H1 (cell line): ENCODE measurements at regions not wholly inside any gene's neighbourhood (a gene's known extent, or its start where the extent isn't known, plus 50 kb on each side); places are given as distances from the start of the nearest gene placed in this dataset.
A peak's percentile ranks its signal among the peaks of the same experiment; 100 is the strongest.

Source experiments
- CTCF ChIA-PET: fragments of 300-600 bp; sonication (Branson Sonifier 250); formaldehyde crosslinking; loops from one replicate; lab custom pipeline; 2021; ENCODE audit not compliant: partially characterized antibody; lab: Charles Lee
- POLR2A ChIA-PET: fragments of 300-600 bp; sonication (Branson Sonifier 250); formaldehyde crosslinking; loops from one replicate; lab custom pipeline; 2021; ENCODE audit warnings: inconsistent platforms; ENCODE audit not compliant: partially characterized antibody; lab: Charles Lee
- DNase-seq, 2 experiments: peaks; one replicate each; pipeline versions ENCODE4 v3.0.0 to v3.0.0-alpha.2; 2010 to 2022; ENCODE audit warnings: low spot score in 2 of 2, low read depth in 1 of 2, mixed read lengths in 1 of 2
- FAIRE-seq: peaks from 2 replicates; lab custom pipeline; 2011; peaks lifted over from hg19 to GRCh38; lab: Jason Lieb, UNC
- H2AFZ ChIP-seq: 2 replicates; pipeline ENCODE4 v1.8.1; 2012; ENCODE audit warnings: low read length, inconsistent platforms
- H2AK5ac ChIP-seq: 2 replicates; pipeline ENCODE4 v1.6.1; 2013; ENCODE audit warnings: low read depth, low read length
- H2BK120ac ChIP-seq: replicated peaks from 2 replicates; pipeline ENCODE3; 2013; ENCODE audit warnings: low read depth, low read length, inconsistent platforms
- H2BK12ac ChIP-seq: 2 replicates; pipeline ENCODE4 v1.6.1; 2013; ENCODE audit warnings: low read depth, low read length
- H2BK15ac ChIP-seq: 2 replicates; pipeline ENCODE4 v1.6.1; 2013; ENCODE audit warnings: low read length
- H2BK20ac ChIP-seq: 2 replicates; pipeline ENCODE4 v1.6.1; 2013; ENCODE audit warnings: low read length
- H2BK5ac ChIP-seq: 2 replicates; pipeline ENCODE4 v1.6.1; 2013; ENCODE audit warnings: low read depth, low read length
- H3K14ac ChIP-seq: 2 replicates; pipeline ENCODE4 v1.6.1; 2013; ENCODE audit warnings: inconsistent platforms; ENCODE audit not compliant: insufficient read length
- H3K18ac ChIP-seq: 2 replicates; pipeline ENCODE4 v1.6.1; 2013; ENCODE audit warnings: low read length; ENCODE audit errors: extremely low read depth
- H3K23ac ChIP-seq: 2 replicates; pipeline ENCODE4 v1.6.1; 2013; ENCODE audit warnings: inconsistent platforms; ENCODE audit not compliant: insufficient read length
- H3K23me2 ChIP-seq: 2 replicates; pipeline ENCODE4 v1.6.1; 2013; ENCODE audit warnings: low read depth, low read length
- H3K27ac ChIP-seq: 2 replicates; pipeline ENCODE4 v1.6.1; 2011; ENCODE audit warnings: low read depth, low read length, inconsistent platforms
- H3K27me3 ChIP-seq, 4 experiments: replicated peaks in 1 of 4; 1 replicate in 1 of 4; 2 replicates in 3 of 4; pipeline versions ENCODE4 v1.6.1 to v1.8.1; 2011 to 2013; ENCODE audit warnings: low read length in 3 of 4, mild to moderate bottlenecking in 3 of 4, inconsistent platforms in 2 of 4, mixed read lengths in 2 of 4, moderate library complexity in 1 of 4; ENCODE audit not compliant: control insufficient read depth in 3 of 4, insufficient read depth in 3 of 4; ENCODE audit errors: extremely low read depth in 1 of 4
- H3K36me3 ChIP-seq, 4 experiments: 2 replicates each; pipeline versions ENCODE4 v1.6.1 to v1.8.1; 2011 to 2013; ENCODE audit warnings: mild to moderate bottlenecking in 4 of 4, low read length in 3 of 4, moderate library complexity in 2 of 4, control low read depth in 1 of 4, inconsistent platforms in 1 of 4; ENCODE audit not compliant: insufficient read depth in 4 of 4, control insufficient read depth in 2 of 4
- H3K4ac ChIP-seq: replicated peaks from 2 replicates; pipeline ENCODE3; 2013; ENCODE audit warnings: low read length, low read depth, mixed read lengths, inconsistent platforms; ENCODE audit not compliant: insufficient read length
- H3K4me1 ChIP-seq, 4 experiments: replicated peaks in 1 of 4; 1 replicate in 1 of 4; 2 replicates in 3 of 4; pipeline versions ENCODE4 v1.6.1 to v1.8.1; 2011 to 2013; ENCODE audit warnings: low read length in 3 of 4, inconsistent platforms in 2 of 4, mixed read lengths in 1 of 4; ENCODE audit not compliant: insufficient read depth in 4 of 4, control insufficient read depth in 3 of 4
- H3K4me2 ChIP-seq, 2 experiments: 2 replicates each; pipeline versions ENCODE4 v1.6.1 to v1.8.1; 2011 to 2013; ENCODE audit warnings: low read depth in 2 of 2, low read length in 2 of 2, control low read depth in 1 of 2, inconsistent platforms in 1 of 2, mild to moderate bottlenecking in 1 of 2; ENCODE audit not compliant: insufficient read depth in 1 of 2
- H3K4me3 ChIP-seq, 4 experiments: fragments of 200-600, 300-600 bp in 1 of 4; sonication (generic), shearing (Covaris generic), sonication (Bioruptor Twin) in 1 of 4; 2 replicates each; pipeline versions ENCODE4 v1.5.1 to v1.8.1; 2011 to 2016; ENCODE audit warnings: low read length in 4 of 4, low read depth in 3 of 4, control low read depth in 2 of 4, inconsistent platforms in 2 of 4, mild to moderate bottlenecking in 2 of 4, mixed read lengths in 1 of 4, moderate library complexity in 1 of 4; ENCODE audit not compliant: insufficient read depth in 2 of 4; ENCODE audit errors: extremely low read depth in 1 of 4
- H3K56ac ChIP-seq: replicated peaks from 2 replicates; pipeline ENCODE3; 2013; ENCODE audit warnings: low read depth, mild to moderate bottlenecking, mixed read lengths, low read length, inconsistent platforms; ENCODE audit not compliant: insufficient read length
- H3K79me1 ChIP-seq: 2 replicates; pipeline ENCODE4 v1.6.1; 2013; ENCODE audit warnings: low read depth, low read length, control low read depth
- H3K79me2 ChIP-seq, 2 experiments: 2 replicates each; pipeline versions ENCODE4 v1.6.1 to v1.8.1; 2012 to 2013; ENCODE audit warnings: low read length in 2 of 2, mild to moderate bottlenecking in 2 of 2, inconsistent platforms in 1 of 2; ENCODE audit not compliant: insufficient read depth in 2 of 2, control insufficient read depth in 1 of 2
- H3K9ac ChIP-seq, 4 experiments: replicated peaks in 1 of 4; 1 replicate in 1 of 4; 2 replicates in 3 of 4; pipeline versions ENCODE4 v1.6.1 to v1.8.1; 2011 to 2013; ENCODE audit warnings: low read depth in 3 of 4, low read length in 3 of 4, control low read depth in 2 of 4, mild to moderate bottlenecking in 2 of 4, moderate library complexity in 2 of 4, inconsistent platforms in 1 of 4; ENCODE audit errors: extremely low read depth in 1 of 4
- H3K9me3 ChIP-seq, 2 experiments: 2 replicates each; pipeline versions ENCODE4 v1.6.1 to v1.8.1; 2012 to 2013; ENCODE audit warnings: mild to moderate bottlenecking in 2 of 2, moderate library complexity in 2 of 2, control low read depth in 1 of 2, inconsistent platforms in 1 of 2, low read depth in 1 of 2, low read length in 1 of 2, mixed read lengths in 1 of 2; ENCODE audit not compliant: insufficient read depth in 2 of 2
- H4K20me1 ChIP-seq, 2 experiments: replicated peaks in 1 of 2; 2 replicates each; pipeline versions ENCODE3 to v1.8.1; 2011 to 2013; ENCODE audit warnings: inconsistent platforms in 2 of 2, low read length in 2 of 2, mild to moderate bottlenecking in 1 of 2; ENCODE audit not compliant: insufficient read depth in 2 of 2, control insufficient read depth in 1 of 2
- H4K5ac ChIP-seq: 2 replicates; pipeline ENCODE4 v1.6.1; 2013; ENCODE audit warnings: low read length, low read depth, mixed read lengths, inconsistent platforms; ENCODE audit not compliant: insufficient read length
- H4K8ac ChIP-seq: 2 replicates; pipeline ENCODE4 v1.8.0; 2013; ENCODE audit warnings: mild to moderate bottlenecking, moderate library complexity, low read length, inconsistent platforms; ENCODE audit not compliant: insufficient read depth; ENCODE audit errors: extremely low read depth
- H4K91ac ChIP-seq: replicated peaks from 2 replicates; pipeline ENCODE3; 2013; ENCODE audit warnings: low read length, mixed read lengths, inconsistent platforms; ENCODE audit not compliant: insufficient read length
- ATF3 ChIP-seq: IDR thresholded peaks from 2 replicates; pipeline ENCODE4 v1.6.1; 2011; ENCODE audit warnings: low read depth, mild to moderate bottlenecking, low read length; ENCODE audit not compliant: insufficient read depth
- BCL11A ChIP-seq, 2 experiments: IDR thresholded peaks; one replicate each; pipeline ENCODE4 v1.6.1; 2011; ENCODE audit warnings: low read depth in 2 of 2, low read length in 2 of 2, mild to moderate bottlenecking in 2 of 2
- CBX5 ChIP-seq: fragments of 300-800, 300-1000 bp; sonication (generic); IDR thresholded peaks from 2 replicates; pipeline ENCODE4 v1.7.1; 2016; ENCODE audit warnings: antibody characterized with exemption, low read length, low read depth
- CEBPB ChIP-seq: IDR thresholded peaks from 2 replicates; pipeline ENCODE4 v1.6.1; 2012; ENCODE audit warnings: low read depth, low read length
- CREB1 ChIP-seq: IDR thresholded peaks from 2 replicates; pipeline ENCODE4 v1.6.1; 2012; ENCODE audit warnings: inconsistent platforms
- FOSL1 ChIP-seq: IDR thresholded peaks from 2 replicates; pipeline ENCODE4 v1.6.1; 2011; ENCODE audit warnings: mild to moderate bottlenecking, low read depth, low read length, moderate library complexity; ENCODE audit not compliant: insufficient read depth
- MAFK ChIP-seq: IDR thresholded peaks from 2 replicates; pipeline ENCODE4 v1.6.1; 2012; ENCODE audit warnings: low read depth, mild to moderate bottlenecking, improper control_type of control experiment, low read length
- PHF8 ChIP-seq: fragments of 200-600 bp; sonication (generic); conservative IDR thresholded peaks from 2 replicates; pipeline ENCODE4 v1.7.1; 2012; ENCODE audit warnings: low read depth, mild to moderate bottlenecking, inconsistent platforms, low read length, moderate library complexity
- SAP30 ChIP-seq: fragments of 300-600 bp; sonication (generic); IDR thresholded peaks from 2 replicates; pipeline ENCODE4 v1.7.1; 2012; ENCODE audit warnings: low read length, moderate library complexity, mild to moderate bottlenecking, inconsistent platforms; ENCODE audit not compliant: insufficient read depth, insufficient replicate concordance
- SUZ12 ChIP-seq: fragments of 200-600 bp; sonication (generic); IDR thresholded peaks from 2 replicates; pipeline ENCODE4 v1.6.1; 2012; ENCODE audit warnings: mild to moderate bottlenecking, inconsistent platforms, low read length, moderate library complexity, mixed read lengths
- WGBS, 2 experiments: shearing (Covaris generic) in 1 of 2; methylation state at CpG; one replicate each; pipeline versions ENCODE4 v1.1.6 to v1.1.7; 2013 to 2015; ENCODE audit warnings: low lambda C conversion rate in 2 of 2, mixed read lengths in 2 of 2, inconsistent platforms in 1 of 2, low coverage in 1 of 2, missing lambda C conversion rate in 1 of 2; ENCODE audit not compliant: insufficient replicate concordance in 2 of 2, insufficient coverage in 1 of 2, insufficient read length in 1 of 2; ENCODE audit errors: extremely low coverage in 1 of 2, missing lambda C conversion rate in 1 of 2; 5-methylcytosine and 5-hydroxymethylcytosine counted together
- TF ChIP-seq, protein P1 (sequence below): IDR thresholded peaks from 2 replicates; pipeline ENCODE4 v1.6.1; 2012; ENCODE audit warnings: inconsistent platforms
- TF ChIP-seq, protein P2 (sequence below): IDR thresholded peaks from 2 replicates; pipeline ENCODE4 v1.6.1; 2011; ENCODE audit warnings: low read length, improper control_type of control experiment

DNA sequence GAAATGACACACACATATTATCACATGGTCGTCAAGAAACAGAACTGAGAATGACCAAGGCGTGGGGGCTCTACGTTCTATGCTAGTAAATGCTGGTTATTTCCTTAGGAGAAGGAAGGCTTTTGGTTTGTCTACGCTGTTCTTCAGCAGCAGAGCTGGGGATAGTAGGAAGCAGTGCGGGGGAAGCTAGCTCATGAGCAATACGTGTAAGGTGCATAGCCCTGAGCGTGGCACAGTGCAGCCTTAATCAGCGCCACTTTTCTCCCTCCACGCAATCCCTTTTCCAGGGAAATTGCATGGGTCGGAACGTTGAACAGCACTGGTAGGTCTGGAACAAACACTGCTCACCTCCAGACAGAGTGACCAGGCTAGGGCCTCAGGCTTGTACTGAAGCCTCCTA, 199.6 kb upstream of the FBXO11 start:
- no peak for FAIRE-seq
- POLR2A ChIA-PET = interaction anchor here (1.1 to 1.4 kb wide), 2 partner anchors 186 to 264 kb away, joined by 3 read pairs; no protein-coding TSS in a partner anchor
- TF ChIP-seq SUZ12 (no peak), FOSL1 (no peak), BCL11A (IDR thresholded peaks at IDR 0.05; ENCODE audit: low read depth in 2 of 2, low read length in 2 of 2) (no peak), PHF8 (no peak), MAFK (no peak), CEBPB (no peak), ATF3 (no peak), CBX5 (no peak), CREB1 (no peak), SAP30 (no peak)
- TF ChIP-seq, protein P1, sequence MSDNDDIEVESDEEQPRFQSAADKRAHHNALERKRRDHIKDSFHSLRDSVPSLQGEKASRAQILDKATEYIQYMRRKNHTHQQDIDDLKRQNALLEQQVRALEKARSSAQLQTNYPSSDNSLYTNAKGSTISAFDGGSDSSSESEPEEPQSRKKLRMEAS = no peak
- TF ChIP-seq, protein P2, sequence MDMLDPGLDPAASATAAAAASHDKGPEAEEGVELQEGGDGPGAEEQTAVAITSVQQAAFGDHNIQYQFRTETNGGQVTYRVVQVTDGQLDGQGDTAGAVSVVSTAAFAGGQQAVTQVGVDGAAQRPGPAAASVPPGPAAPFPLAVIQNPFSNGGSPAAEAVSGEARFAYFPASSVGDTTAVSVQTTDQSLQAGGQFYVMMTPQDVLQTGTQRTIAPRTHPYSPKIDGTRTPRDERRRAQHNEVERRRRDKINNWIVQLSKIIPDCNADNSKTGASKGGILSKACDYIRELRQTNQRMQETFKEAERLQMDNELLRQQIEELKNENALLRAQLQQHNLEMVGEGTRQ = no peak

More for the DNA sequence above, 199.6 kb upstream of the FBXO11 start:
- no peak overlapping the region for H3K4me3 ChIP-seq
- H3K4ac ChIP-seq = no peak overlapping the region
- H2BK15ac ChIP-seq = no peak overlapping the region; the same call in 1 of the 2 replicates
- peak overlapping the region; percentile 32; the same call in 1 of the 2 replicates for H2BK12ac ChIP-seq
- peaks cover 8 to 16% (median 8%) of the 10 kb centered on the region in 4 experiments for H3K4me1 ChIP-seq
- WGBS, 2 experiments = 83% methylated on average over 11 of the region's 11 CpGs; no CpG with 5 or more reads in 1 of the 2 experiments
- peak overlapping the region; percentile 66; the same call in 1 of the 2 replicates for H2BK20ac ChIP-seq
- H3K36me3 ChIP-seq = no peaks in the 10 kb centered on the region
- H3K14ac ChIP-seq = no peak overlapping the region
- CTCF ChIA-PET = interaction anchor here (0.5 to 6.1 kb wide), 14 partner anchors 23 to 494 kb away, joined by 3 to 53 read pairs (median 4); no protein-coding TSS in a partner anchor
- no peak overlapping the region for H4K5ac ChIP-seq
- H3K27me3 ChIP-seq = no peaks in the 10 kb centered on the region
- H3K18ac ChIP-seq = no peak overlapping the region
- no peaks in the 10 kb centered on the region for H3K9me3 ChIP-seq
- H3K4me2 ChIP-seq = peak overlapping the region in 1 of 2 experiments; percentile 16; a peak in 1 of 4 replicates
- H2AFZ ChIP-seq = peak overlapping the region; percentile 99
- H2BK5ac ChIP-seq = peak overlapping the region; percentile 71; the same call in 1 of the 2 replicates
- no peak for DNase-seq
- H2AK5ac ChIP-seq = no peak overlapping the region
- no peak overlapping the region for H4K8ac ChIP-seq
- no peak overlapping the region for H4K91ac ChIP-seq
- no peak overlapping the region for H2BK120ac ChIP-seq
- no peaks in the 10 kb centered on the region for H4K20me1 ChIP-seq
- no peaks in the 10 kb centered on the region for H3K23me2 ChIP-seq
- no peak overlapping the region for H3K23ac ChIP-seq
- no peak overlapping the region for H3K56ac ChIP-seq
- H3K79me2 ChIP-seq = no peaks in the 10 kb centered on the region
- no peak overlapping the region; a peak in 2 of 7 replicates for H3K9ac ChIP-seq
- H3K27ac ChIP-seq = no peak overlapping the region
- H3K79me1 ChIP-seq = no peaks in the 10 kb centered on the region
